ENCODE measurements at regions not wholly inside any gene's neighbourhood (a gene's known extent, or its start where the extent isn't known, plus 50 kb on each side); places are given as distances from the start of the nearest gene placed in this dataset.

DNA sequence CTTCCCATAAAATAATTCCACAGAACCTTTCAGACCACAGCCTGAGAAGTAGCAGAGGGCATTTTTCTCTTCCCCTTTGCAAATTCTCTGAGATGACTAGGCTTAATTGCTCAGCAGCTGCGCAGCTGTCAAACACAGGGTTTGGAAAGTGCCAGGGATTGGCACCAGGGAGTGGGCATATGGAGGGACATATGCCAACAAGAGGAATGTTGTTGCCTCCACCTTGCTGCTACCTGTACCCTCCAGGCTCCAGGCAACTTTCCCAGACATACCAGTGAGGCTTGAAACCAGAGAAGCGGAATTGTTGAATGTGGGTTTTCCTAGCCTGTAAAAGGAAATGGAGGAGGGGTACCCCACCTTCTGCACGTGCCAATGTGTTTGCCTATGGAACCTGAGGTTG lies 256.2 kb upstream of the GPR101 start:
- no peaks in the 10 kb centered on the region for H3K4me1 ChIP-seq (replicated peaks in 1 of 2)
- no peak for DNase-seq
- no peaks in the 10 kb centered on the region for H3K36me3 ChIP-seq (replicated peaks in 1 of 2)
- TF ChIP-seq, protein P1, sequence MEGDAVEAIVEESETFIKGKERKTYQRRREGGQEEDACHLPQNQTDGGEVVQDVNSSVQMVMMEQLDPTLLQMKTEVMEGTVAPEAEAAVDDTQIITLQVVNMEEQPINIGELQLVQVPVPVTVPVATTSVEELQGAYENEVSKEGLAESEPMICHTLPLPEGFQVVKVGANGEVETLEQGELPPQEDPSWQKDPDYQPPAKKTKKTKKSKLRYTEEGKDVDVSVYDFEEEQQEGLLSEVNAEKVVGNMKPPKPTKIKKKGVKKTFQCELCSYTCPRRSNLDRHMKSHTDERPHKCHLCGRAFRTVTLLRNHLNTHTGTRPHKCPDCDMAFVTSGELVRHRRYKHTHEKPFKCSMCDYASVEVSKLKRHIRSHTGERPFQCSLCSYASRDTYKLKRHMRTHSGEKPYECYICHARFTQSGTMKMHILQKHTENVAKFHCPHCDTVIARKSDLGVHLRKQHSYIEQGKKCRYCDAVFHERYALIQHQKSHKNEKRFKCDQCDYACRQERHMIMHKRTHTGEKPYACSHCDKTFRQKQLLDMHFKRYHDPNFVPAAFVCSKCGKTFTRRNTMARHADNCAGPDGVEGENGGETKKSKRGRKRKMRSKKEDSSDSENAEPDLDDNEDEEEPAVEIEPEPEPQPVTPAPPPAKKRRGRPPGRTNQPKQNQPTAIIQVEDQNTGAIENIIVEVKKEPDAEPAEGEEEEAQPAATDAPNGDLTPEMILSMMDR (IDR thresholded peaks at IDR 0.05) = no peak
- no peak for TF ChIP-seq POLR2A (IDR thresholded peaks at IDR 0.05)
- peaks cover 6% of the 10 kb centered on the region for H3K27me3 ChIP-seq
- intact Hi-C loops (cut with DNase I) = no loop called here
- H3K4me3 ChIP-seq = no peak overlapping the region
- H3K27ac ChIP-seq = no peak overlapping the region
- no peaks in the 10 kb centered on the region for H3K9me3 ChIP-seq (replicated peaks in 1 of 3)
- 25 to 39% (median 31%) methylated on average over 3 of the region's 3 CpGs for WGBS, 4 donors

DNA sequence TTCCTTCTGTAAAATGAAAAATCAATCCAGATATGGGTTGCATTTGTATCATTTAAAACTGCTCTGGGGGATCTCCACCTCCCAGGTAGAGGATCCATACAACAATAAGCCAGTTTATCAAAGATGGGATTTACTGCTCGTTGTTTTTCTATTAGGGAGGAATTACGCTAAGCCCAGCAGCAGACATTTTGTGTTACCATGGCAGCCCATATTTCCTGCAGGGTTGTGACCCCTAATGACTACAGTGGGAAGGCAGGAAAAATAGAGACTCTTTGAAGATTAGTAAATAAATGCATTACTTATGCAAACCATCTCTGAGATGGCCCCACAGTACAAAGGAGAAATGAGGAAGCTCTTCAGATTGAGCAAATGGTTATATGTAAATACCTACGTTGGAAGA lies 253.4 kb upstream of the GPR101 start:
- H3K27ac ChIP-seq = no peak overlapping the region
- peaks cover 11% of the 10 kb centered on the region for H3K27me3 ChIP-seq
- no peak for TF ChIP-seq POLR2A (IDR thresholded peaks at IDR 0.05)
- TF ChIP-seq, protein P1 (IDR thresholded peaks at IDR 0.05) = no peak
- no peak overlapping the region for H3K4me3 ChIP-seq
- no peaks in the 10 kb centered on the region for H3K9me3 ChIP-seq (replicated peaks in 1 of 3)
- no peaks in the 10 kb centered on the region for H3K4me1 ChIP-seq (replicated peaks in 1 of 2)
- no peaks in the 10 kb centered on the region for H3K36me3 ChIP-seq (replicated peaks in 1 of 2)
- 44 to 63% (median 57%) methylated on average over 3 of the region's 3 CpGs for WGBS, 4 donors
- DNase-seq = no peak
- intact Hi-C loops (cut with DNase I) = no loop called here

DNA sequence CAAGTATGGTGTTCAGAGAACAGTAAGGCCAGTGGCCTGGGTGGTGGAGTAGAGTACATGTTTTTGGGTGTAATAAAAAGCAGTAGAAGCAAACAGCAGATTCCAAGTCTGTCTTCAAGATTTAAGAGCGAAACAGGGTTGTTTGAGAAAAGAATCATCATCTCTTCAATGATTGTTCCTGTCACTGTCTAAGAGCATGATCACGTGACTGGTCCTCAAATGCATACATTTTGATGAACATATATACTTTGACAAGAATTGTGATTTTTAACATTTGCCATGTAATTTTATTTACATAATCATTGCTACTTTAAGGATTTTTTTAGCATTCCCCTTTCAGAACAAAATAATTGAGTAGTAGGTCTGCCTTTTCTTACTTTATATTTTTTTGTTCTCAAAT lies 252.6 kb upstream of the GPR101 start:
- Histone ChIP-seq H3K36me3 (replicated peaks in 1 of 2) (no peaks in the 10 kb centered on the region), H3K4me1 (replicated peaks in 1 of 2) (no peaks in the 10 kb centered on the region), H3K9me3 (replicated peaks in 1 of 3) (no peaks in the 10 kb centered on the region), H3K27me3 (peaks cover 11% of the 10 kb centered on the region), H3K27ac (no peak overlapping the region), H3K4me3 (no peak overlapping the region)
- no peak for DNase-seq
- 37 to 67% (median 49%) methylated on average over 2 of the region's 2 CpGs for WGBS, 4 donors
- no peak for TF ChIP-seq POLR2A (IDR thresholded peaks at IDR 0.05)
- TF ChIP-seq, protein P1 (IDR thresholded peaks at IDR 0.05) = no peak
- intact Hi-C loops (cut with DNase I) = no loop called here

DNA sequence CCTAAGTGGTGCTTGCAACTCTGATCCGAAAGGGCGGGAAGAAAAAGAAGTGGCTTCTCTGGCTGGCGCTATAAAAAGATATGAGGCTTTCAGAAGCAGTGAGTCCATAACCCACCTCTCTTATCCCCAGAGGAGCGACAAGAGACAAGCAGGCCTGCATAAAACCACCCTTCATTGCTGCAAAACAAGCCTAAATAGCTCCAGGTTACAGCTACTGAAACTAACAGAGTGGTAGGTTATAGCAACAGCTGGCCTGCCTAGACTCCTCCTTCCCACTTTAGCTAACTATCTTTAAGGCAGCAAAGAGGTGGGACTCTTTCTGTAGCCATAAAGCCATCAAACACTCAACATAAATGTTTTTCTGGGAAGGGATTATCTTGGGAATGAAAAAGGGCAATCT lies 245.0 kb upstream of the GPR101 start:
- intact Hi-C loops (cut with DNase I) = no loop called here
- H3K4me3 ChIP-seq = no peak overlapping the region
- no peaks in the 10 kb centered on the region for H3K36me3 ChIP-seq (replicated peaks in 1 of 2)
- no peaks in the 10 kb centered on the region for H3K4me1 ChIP-seq (replicated peaks in 1 of 2)
- no peak for DNase-seq
- TF ChIP-seq, protein P1 (IDR thresholded peaks at IDR 0.05) = no peak
- no peak for TF ChIP-seq POLR2A (IDR thresholded peaks at IDR 0.05)
- no peaks in the 10 kb centered on the region for H3K9me3 ChIP-seq (replicated peaks in 1 of 3)
- H3K27ac ChIP-seq = no peak overlapping the region
- 64 to 75% (median 74%) methylated on average over 4 of the region's 4 CpGs for WGBS, 4 donors
- H3K27me3 ChIP-seq = peaks cover 9% of the 10 kb centered on the region

Data from adrenal gland (tissue), 9 donors.